GM21825 (cell line): ENCODE measurements at regions not wholly inside any gene's neighbourhood (a gene's known extent, or its start where the extent isn't known, plus 50 kb on each side); places are given as distances from the start of the nearest gene placed in this dataset.

Experiments used
- ATAC-seq: cut with Tn5 transposase; IDR thresholded peaks from one replicate; pipeline ENCODE4 v1.9.1; 2021; ENCODE audit warnings: mild to moderate bottlenecking, moderate library complexity; ENCODE audit not compliant: unreplicated experiment

- ATAC-seq: no peak
Observed at GRCh38 chr2:217085543-217085942, 225.7 kb upstream of the TNP1 start.

GRCh38 chr2:217081799-217082198, 221.9 kb upstream of the TNP1 start:
- no peak for ATAC-seq

- no peak for ATAC-seq
Observed at GRCh38 chr2:217079165-217079564, 219.3 kb upstream of the TNP1 start.

DNA sequence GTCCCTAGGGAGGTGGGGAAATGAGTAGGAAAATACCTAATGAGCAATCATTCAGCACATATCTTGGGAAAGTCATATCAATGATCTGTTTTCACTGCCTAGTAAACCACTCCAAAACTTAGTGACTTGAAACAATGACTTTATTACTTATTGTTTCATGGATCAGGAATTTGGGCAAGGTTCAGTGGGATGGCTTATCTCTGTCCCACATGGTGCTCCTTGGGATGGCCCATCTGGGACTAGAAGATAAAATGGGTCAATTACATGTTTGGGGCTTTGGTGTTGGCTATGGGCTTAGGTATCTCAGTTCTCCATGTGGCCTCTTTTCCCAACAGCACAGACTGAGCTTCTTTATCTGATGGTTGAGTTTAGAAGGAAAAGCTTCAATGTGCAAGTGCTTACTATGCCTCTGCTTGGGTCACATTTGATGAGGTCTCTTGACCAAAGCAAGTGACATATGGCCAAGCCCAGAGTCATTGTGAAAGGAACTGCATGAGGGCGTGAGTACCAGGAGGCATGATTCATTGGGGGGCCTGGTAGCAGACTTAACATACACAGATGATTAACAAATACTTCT, 218.1 kb upstream of the TNP1 start:
- no peak for ATAC-seq

DNA sequence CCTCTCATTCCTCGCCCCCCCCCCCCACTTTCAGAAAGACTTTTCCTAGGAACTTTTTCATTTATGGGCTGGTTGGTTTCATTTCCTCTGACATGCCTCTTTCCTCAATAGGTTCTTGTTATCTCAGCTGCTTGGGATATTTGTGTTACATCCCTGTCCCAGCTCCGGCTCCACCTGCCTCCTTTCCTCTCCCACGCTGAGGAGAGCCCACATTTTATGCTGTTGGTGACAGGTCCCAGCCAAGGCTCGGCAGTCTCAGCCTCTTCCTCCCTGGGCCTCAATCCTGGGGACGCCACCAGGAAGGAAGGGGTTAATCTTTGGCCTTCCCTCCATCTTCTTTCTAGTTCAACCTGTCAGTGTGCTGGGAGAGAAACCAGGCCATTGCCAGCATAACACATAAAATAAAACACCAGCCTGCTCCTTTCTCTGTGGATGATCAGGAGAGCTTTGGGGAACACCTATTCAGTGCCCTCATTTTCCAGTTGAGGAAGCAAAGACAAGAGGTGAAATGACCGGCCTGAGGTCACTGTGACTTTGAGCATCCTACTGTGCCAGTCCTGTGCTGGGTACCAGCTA, 216.9 kb upstream of the TNP1 start:
- no peak for ATAC-seq

- no peak for ATAC-seq
Observed at GRCh38 chr2:217076058-217076435, 216.2 kb upstream of the TNP1 start.

DNA sequence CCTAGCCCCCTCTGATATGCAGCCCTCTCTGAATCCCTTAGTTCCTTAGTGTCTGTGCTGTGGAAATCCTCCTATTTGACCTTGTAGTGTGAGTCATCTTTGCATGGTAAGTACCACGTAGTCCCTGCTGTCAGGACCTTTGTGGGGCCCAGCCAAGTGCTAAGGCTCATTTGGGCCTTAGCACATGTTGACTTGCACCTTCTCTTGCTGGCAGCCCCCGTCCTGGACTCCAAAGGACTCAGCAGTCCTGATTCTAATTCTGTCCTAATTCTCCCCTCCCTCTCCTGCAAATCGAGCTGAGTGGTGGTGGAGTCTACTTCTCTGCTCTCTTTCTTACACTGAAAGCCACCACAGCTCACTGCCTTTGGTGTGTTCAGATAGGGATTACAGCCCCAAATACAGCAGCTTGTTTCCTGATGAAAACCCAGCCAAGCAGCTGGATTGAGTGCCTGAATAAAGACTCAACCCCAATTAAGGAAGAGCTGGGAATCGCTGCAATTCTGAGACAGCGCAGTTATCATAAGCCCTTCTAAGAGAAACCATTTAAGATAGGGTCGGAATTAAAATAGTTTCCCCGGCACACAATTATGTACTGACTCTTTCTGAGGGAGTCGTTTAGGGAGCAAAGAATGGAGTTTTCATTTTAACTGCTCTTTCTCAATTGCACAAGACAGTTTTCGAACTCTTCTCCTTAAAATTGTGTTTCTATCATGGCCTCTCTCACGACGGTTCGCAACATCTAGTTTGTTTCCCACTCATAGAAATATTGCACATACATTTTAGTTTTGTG, 215.6 kb upstream of the TNP1 start:
- ATAC-seq: no peak

DNA sequence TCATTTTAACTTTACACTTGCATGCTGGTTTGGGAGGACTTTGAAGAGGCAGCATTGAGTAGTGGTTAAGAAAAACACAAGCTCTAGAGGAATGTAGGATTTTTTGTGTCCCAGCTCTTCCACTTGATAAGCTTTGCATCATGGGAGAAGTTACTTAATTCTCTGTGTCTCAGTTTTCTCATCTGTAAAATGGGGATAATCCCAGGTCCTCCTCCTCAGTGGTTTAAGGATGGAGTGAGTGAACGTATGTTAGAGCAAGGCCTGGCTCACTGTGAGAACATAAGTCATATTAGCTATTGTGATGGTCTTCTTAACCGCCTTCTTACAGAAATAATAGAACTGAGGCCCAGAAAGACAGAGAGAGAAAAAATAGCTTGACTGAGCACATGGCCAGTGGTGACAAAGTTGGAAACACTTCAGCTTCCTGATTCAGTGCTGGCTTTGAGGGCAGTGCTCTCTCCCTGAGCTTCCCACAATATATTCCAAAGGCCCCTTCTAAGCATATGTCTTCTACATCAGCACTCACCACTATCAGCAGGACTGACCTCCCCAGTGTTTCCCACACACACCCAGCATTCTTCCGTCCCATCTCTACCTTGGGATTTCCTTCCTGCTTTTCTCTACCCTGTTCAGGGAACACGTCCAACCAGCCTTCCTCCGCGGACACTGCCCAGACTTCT, 214.9 kb upstream of the TNP1 start:
- ATAC-seq: no peak

GRCh38 chr2:217071416-217071815, 211.6 kb upstream of the TNP1 start:
- no peak for ATAC-seq

- no peak for ATAC-seq
Observed at GRCh38 chr2:217070611-217071010, 210.7 kb upstream of the TNP1 start.

GRCh38 chr2:217070043-217070430, 210.2 kb upstream of the TNP1 start:
- no peak for ATAC-seq

DNA sequence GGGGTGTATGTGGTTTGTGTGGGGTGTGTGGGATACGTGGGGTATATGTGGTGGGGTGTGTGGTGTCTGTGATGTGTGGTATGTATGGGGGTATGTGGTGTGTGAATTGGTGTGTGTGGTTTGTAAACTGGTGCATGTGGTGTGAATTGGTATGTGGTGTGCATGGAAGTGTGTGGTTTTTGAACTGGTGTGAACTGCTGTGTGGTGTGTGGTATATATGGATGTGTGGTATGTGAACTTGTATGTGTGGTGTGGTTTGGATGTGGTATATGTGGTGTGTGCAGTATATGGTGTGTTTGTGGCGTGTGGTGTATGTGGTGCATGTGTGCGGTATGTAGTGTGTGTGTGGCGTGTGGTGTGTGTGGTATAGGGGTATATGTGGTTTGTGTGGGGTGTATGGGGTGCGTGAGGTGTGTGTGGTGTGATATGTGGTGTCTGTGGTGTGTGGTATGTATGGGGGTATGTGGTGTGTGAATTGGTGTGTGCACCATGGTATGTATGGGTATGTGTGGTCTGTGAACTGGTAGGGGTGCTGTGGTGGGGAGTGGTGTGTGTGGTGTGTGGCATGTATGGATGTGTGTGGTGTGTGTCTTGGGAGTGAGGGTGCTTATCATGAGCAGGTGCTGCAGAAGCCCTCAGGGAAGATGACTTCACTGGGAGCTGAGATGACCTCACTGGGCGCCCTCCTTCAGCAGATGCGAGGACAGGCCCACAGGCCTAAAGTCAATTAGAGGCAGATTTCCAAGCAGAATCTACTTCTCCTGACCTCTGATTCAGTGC, 209.6 kb upstream of the TNP1 start:
- ATAC-seq: no peak

- no peak for ATAC-seq
Observed at GRCh38 chr2:217068677-217069250, 208.9 kb upstream of the TNP1 start.

- no peak for ATAC-seq
Observed at GRCh38 chr2:217067787-217068186, 207.9 kb upstream of the TNP1 start.

- ATAC-seq: no peak
Observed at GRCh38 chr2:217066510-217067270, 206.8 kb upstream of the TNP1 start.

DNA sequence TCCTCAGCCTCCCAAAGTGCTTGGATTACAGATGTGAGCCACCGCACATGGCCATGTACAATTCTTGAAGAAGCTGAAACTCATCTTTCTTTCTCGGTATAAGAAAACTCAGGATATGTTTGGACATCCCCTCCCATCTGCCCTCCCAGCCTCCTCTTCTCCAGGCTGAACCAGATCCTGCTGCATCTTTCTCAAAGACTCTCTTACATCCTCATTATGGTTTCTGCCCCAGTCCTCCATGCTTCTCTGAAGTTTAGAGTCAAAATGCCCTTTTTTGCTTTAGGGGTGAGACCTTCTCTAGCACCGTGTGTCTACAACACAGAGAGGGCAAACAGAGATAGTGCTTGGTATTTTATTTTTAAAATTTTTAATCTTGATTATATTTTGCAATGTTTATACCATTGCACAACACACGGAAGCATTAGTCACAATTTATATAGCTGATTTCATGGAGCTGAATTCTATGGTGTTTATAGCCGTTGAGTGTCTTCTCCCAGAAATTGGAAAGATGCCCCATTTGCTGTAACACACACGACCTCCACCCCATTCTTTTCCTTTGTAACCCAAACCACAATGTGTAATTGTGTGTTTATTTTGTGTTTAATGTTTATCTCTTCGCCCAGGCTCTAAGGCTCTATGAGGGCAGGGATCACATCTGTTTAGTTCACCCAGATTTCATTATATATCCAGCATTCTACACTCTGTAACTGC, 206.0 kb upstream of the TNP1 start:
- no peak for ATAC-seq

- ATAC-seq: no peak
Observed at GRCh38 chr2:217065012-217065290, 205.1 kb upstream of the TNP1 start.

DNA sequence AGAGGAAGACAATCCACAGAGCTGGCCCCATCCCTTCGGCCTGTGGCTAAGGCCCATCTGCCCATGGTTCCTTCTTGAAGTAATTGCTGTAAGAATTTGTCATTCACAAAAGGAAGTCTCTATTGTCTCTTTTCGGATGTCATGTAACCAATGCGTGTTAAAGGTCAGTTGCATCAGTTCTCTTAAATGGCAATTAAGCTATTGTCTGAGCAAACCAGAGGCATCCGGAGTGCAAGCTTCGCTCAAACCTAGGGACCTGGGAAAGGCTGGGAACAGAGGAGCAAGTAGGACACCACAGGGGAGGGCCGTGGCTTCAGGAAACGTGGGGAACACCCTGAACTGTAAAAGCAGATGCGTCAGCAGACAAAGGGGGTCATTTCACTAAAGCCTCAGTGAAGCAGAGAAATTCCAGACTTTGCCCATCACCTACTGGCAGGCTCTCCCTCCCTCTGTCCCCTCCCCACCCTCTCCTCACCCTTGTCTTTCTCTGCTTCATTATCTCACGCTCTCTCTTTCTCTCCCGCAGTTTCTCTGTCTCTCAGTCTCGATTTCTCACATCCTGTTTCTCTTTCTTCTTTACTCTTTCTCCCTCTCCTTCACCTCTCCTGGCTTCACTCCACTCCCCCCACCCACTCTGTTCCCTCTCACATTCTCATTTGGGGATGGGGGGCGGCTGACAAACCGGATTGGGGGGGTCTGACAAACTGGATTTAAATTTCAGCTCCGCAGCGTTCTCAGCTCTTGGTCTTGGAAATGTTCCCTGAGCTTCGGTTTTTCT, 204.6 kb upstream of the TNP1 start:
- ATAC-seq: no peak

DNA sequence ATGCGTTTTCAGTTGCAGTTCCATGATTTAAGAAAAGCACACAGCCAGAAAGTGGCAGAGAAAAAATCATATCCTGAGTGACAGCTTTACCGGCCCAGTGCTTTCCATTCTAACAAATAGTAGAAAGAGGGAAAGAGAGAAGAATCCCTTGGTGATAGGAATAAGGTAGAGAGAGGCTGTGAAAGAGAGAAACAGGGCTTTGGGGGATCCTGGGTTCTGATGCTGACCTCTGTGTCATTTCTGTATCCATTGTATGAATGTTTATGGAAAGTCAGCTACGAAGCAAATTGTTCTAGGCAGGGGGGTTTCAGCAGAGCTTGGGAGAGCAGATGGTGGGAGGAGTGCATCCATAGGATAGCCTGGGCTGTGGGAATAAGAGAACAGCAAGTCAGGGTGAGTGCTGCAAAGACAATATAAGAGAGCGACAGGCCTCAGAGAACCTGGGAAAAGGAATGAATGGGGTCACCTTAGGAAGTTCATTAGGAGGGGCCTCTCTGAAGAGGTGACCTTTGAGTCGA, 203.4 kb upstream of the TNP1 start:
- ATAC-seq: no peak
